Esophagus muscularis mucosa (tissue), 4 donors: ENCODE measurements at regions not wholly inside any gene's neighbourhood (a gene's known extent, or its start where the extent isn't known, plus 50 kb on each side); places are given as distances from the start of the nearest gene placed in this dataset.

ENCODE experiments used
- EP300 ChIP-seq: sonication (generic); formaldehyde crosslinking; IDR thresholded peaks from one replicate; pipeline ENCODE4 v1.6.1; 2017; ENCODE audit warnings: antibody characterized with exemption
- POLR2A ChIP-seq: fragments of 450-650 bp; IDR thresholded peaks from one replicate; pipeline ENCODE4 v1.6.1; 2017; ENCODE audit warnings: antibody characterized with exemption, moderate library complexity, mild to moderate bottlenecking, low read depth
- POLR2AphosphoS5 ChIP-seq, 2 donors: sonication (generic); formaldehyde crosslinking; IDR thresholded peaks; one replicate each; pipeline ENCODE4 v1.6.1; 2017; ENCODE audit warnings: antibody characterized with exemption in 2 of 2
- TF ChIP-seq, protein P1 (sequence below), 3 experiments: fragments of 200-600 bp in 2 of 3; fragments of 450-650 bp in 1 of 3; sonication (generic) in 2 of 3; IDR thresholded peaks; one replicate each; pipeline ENCODE4 v1.5.1; 2017 to 2019; ENCODE audit warnings: antibody characterized with exemption in 3 of 3, mild to moderate bottlenecking in 2 of 3, moderate library complexity in 1 of 3

- TF ChIP-seq, protein P1, sequence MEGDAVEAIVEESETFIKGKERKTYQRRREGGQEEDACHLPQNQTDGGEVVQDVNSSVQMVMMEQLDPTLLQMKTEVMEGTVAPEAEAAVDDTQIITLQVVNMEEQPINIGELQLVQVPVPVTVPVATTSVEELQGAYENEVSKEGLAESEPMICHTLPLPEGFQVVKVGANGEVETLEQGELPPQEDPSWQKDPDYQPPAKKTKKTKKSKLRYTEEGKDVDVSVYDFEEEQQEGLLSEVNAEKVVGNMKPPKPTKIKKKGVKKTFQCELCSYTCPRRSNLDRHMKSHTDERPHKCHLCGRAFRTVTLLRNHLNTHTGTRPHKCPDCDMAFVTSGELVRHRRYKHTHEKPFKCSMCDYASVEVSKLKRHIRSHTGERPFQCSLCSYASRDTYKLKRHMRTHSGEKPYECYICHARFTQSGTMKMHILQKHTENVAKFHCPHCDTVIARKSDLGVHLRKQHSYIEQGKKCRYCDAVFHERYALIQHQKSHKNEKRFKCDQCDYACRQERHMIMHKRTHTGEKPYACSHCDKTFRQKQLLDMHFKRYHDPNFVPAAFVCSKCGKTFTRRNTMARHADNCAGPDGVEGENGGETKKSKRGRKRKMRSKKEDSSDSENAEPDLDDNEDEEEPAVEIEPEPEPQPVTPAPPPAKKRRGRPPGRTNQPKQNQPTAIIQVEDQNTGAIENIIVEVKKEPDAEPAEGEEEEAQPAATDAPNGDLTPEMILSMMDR (IDR thresholded peaks at IDR 0.05): no peak
- TF ChIP-seq POLR2A: no peak
- no peak for TF ChIP-seq POLR2AphosphoS5 (IDR thresholded peaks at IDR 0.05)
- TF ChIP-seq EP300: no peak
These were observed 95.2 kb upstream of the TEKT4 start for GRCh38 chr2:94776036-94776435.
